Inflammatory macrophage treated with lipopolysaccharide for 1 hour (primary cell): ENCODE measurements at regions not wholly inside any gene's neighbourhood (a gene's known extent, or its start where the extent isn't known, plus 50 kb on each side); places are given as distances from the start of the nearest gene placed in this dataset.
"Not testable (repeated sequence)": the region's sequence is repeated elsewhere in the genome, so short reads cannot be mapped to it uniquely, and the experiment has no call there.

Experiments
- DNase-seq, 2 donors: peaks; one replicate each; pipeline ENCODE4 v3.0.0-alpha.2; 2020 to 2022

DNA sequence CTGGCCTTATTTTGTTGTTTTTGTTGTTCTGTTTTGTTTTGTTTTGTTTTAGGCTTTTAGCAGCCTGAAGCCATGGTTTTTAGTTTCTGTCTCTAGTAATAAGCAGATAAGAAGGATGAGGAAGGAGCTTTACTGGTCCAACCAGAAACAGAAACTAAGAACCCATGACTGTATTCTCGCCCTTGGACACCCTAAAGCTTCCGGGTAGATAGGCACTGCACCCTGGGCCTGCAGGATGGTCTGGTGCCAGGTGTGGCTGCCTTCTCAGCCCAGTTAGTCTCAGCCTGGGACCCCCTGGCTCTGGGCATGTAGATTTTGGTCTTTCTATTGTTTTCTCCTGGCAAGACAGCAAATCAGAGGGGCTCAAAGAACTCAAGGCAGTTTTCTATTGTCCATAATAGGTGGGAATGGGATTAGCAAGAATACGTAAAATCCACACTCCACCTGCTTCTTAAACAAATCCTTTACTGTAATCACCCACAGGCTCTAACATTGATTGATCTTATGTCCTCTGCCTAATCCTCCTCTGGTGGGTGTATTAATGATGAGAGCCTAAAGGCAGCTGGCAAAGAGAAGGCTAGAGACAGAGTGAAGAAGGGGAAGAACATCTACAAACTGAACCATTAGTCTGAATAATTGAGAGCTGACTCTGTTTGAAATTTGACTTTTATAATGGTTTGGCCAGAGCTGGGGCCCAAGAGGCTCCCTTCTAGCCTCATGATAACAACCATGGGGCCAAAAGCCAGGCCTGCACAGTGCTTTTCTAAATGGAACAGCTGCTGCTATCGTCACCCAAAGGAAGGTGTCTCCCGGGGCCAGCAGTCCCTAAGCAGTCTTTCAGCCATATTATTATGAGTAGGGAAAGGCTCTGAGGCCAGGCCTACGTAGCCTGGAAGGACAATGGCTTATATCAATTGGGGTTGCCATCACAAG is 106.8 kb upstream of the ATP1A1 start:
- DNase-seq, result no peak

DNA sequence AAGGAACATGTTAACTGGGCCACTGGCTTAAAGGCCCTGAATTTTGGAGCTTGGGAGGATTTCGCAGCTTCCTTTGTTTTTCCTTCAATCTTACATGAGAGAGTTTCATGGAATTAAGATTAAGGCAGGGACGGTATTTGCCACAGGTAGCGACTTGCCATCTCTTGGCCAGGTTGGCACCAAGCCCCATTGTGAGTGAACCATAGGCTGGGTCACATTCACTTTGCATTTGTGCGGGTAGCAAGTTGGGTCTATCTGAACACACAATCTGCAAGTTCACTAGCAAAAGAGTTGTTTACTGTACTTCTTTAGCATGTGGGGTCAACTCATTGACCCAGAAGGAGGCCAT is 106.2 kb upstream of the ATP1A1 start:
- DNase-seq, result no peak

DNA sequence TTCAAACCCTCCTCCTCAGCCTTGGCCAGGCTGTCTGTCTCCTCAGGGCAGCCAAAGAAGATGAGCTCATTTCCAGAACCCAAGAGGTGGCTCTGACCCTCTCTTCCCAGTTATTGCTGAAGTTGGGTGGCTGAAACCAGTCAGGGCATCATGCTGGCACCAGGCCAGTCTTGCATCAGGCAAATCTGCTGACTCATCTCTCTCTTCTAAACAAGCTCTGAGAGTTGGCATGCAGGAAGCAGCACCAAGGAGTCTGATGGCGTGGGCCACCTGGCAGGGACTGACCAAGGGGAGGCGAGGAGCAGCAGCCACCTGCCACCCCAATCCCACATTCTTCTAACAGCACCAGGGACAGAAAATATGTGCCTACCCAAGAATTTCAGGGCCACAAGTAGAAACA is 104.8 kb upstream of the ATP1A1 start:
- peak; percentile 8 to 35 for DNase-seq

DNA sequence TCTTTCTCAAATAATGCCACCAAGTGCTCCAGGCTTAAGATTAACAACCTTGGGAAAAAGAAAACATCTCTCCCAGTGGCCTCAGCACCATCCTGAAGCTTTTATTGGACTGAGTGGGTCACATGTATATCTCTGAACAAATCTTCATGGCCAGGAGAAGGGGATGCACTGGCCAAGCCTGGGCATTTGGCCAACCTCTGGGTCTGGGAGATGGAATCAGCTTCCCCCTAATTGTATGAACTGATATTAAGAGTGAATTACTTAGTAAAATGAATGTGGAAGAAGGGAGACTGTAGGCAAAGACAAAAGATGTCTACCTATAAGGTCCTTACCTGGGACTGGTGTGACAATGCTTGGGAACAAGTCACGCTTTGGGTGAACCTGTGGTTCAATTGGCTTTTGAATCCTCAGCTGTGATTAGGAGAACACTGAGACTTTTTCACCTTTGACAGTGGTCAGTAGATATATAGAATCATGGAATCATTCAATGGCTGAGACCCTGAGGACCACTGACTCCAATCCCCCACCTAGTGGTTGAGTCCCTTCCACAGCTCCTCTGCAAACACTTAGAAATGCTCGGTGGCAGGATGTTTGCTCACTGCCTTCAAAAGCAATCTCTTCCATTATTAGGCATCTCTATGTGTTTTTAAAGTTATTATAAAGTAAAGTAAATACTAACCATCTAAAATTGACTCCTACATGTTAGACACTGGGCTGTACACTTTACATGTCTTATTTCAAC is 102.6 kb upstream of the ATP1A1 start:
- DNase-seq, result no peak

DNA sequence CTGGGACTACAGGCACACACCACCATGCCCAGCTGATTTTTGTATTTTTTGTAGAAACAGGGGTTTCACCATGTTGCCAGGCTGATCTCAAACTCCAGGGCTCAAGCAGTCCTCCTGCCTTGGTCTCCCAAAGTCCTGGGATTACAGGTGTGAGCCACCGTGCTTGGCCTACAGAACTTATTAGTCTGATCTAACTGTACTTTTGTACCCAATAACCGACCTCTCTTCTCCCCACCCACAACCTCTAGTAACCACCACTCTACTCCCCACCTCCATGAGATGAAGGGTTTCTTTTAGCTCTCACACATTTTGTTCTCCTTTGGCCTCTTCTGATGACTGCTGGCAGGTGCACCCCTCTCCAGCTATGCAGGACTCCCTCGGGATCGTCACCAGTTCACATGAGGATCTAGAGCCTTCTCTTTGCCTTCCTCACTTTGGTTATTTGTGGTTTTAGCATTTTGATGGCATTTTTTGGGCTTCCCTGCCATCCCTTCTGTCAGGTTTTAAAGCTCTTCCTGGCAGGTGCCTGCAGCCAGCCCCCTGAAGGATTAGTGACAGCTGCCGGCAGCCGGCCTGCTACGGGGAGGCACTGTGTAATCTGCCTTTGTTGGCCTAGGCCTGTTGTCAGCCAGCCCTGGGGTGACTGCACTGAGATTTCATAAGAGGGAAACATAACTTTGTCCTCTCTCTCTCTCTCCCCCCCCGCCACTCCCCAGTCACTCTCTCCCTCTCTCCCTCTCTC is 99.8 kb upstream of the ATP1A1 start:
- no peak for DNase-seq

DNA sequence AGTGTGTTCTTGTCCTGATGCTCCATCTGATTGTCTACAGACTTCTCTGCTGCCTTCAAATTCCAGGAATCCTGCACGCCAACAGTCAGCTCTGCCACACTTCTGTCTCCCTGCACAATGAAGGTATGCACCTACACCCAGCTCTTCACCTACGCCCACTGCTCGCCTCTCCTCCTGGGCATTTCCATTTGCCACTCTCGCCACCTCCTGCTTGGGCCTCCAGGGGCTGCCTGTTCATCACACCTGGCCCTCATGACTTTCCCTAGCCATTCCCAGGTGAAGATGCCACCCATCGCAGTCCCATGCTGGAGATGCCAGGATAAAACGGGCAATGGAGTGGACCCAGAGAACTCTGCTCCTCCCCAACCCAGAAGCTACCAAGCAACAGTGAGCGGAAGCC is 96.5 kb upstream of the ATP1A1 start:
- DNase-seq, result no peak

DNA sequence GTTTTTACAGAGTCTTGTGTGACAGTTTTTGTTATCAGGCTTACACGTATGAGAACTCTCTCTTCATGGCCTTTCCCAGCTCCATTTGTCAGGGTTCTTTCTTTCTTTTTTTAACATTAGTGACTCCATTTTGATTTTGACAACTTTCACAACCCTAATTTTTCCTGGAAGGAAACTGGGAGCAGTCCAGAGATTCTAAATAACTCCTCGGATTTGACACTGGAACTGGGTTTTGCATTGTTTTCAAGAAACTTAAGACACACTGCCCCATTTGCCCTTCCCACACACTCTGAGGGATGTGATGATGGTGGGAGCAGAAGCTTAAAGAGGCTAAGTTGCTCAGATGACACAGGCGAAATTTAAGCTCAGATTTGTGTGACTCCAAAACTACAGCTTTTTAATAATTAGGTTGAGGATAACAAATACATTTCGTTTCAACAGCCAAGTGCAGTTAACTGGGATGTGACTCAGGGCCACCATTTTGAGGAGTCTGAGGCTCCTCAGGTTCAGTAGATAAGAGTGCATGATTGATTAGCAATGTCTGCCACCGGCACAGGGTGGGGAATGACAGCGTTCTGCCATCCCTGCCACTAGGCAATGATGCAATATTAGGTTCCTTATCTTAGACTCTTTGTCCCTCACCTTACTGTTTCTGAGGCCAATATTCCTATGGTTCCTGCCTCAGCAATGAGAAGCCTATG is 95.1 kb upstream of the ATP1A1 start:
- no peak for DNase-seq

DNA sequence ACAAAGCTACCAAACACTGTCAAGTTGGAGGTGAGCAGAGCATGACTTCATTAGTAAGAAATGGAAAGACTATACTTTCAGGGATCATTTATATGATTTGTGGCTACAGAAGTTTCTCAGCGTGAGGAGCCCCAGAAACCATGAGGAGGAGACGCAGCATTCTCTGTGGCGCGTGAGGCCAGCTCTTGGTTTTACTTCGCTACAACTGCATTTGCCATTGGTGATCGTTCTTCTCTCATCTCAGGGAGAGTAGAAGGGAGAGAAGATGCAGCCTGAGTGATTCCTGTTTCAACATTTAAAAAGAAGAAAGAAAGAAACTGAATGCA is 94.5 kb upstream of the ATP1A1 start:
- DNase-seq, result no peak

DNA sequence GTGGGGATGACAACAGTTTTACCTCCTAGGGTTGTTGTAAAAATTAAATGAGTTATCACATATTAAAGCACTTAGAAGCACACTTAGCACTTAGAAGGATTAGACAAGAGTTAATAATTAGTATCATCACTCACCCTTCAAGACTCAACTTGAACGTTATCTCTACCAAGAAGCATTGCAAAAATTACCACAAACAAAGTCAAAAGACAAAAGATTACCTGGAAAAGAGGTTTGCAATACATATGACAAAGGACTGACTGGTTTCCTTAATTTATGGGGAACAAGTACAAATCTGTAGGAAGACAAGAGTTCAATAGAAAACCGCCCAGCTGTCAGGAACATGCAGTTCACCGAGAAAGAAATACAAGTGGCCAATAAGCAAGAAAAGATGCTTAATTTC is 93.3 kb upstream of the ATP1A1 start:
- DNase-seq, result no peak

DNA sequence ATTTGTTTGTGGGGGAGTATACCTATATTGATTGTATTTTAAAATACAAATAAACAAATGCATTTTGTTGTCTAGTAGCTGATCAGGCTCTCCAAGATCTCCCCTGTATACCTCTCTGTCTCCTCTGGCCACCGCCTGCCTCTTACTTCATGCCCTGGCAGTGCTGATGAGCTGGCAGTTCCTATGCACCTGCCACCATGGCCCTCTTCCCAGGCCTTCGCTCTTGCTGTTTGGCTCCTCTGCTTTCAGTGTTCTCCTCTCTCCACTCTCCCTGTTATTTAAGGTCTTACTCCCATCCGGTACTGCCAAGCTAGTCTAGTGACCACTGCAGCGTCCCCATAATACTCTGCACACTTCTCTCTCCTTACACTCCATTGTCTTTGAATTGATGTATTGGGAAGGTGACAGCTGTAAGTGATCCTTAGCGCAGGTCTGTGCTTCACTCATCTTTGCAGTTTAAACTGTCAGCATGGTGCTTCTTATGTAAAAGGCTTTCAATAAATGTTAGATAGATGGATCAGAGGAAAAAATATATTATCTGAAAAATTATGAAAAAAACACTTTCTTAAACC is 88.1 kb upstream of the ATP1A1 start:
- DNase-seq, result no peak

DNA sequence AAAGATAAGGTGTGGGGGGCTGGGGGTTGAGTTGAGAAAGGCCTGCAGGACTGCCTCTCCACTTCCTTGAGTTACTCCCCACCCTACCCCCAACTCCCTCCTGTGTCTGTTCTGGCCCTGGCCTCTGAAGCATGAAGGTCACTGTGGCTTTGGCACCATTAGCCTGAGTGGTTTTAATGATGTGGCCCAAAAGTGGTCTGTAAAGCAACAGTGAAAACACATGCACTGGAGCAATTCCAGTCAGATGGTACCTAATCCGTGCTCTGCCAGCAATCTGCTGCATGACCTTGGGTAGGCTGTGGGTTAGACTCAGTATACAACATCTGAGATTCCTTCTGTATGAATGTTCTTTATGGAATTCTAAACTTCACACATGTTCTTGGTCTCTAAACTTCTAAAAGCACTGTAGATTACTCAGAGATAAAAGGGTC is 86.5 kb upstream of the ATP1A1 start:
- DNase-seq, result no peak

DNA sequence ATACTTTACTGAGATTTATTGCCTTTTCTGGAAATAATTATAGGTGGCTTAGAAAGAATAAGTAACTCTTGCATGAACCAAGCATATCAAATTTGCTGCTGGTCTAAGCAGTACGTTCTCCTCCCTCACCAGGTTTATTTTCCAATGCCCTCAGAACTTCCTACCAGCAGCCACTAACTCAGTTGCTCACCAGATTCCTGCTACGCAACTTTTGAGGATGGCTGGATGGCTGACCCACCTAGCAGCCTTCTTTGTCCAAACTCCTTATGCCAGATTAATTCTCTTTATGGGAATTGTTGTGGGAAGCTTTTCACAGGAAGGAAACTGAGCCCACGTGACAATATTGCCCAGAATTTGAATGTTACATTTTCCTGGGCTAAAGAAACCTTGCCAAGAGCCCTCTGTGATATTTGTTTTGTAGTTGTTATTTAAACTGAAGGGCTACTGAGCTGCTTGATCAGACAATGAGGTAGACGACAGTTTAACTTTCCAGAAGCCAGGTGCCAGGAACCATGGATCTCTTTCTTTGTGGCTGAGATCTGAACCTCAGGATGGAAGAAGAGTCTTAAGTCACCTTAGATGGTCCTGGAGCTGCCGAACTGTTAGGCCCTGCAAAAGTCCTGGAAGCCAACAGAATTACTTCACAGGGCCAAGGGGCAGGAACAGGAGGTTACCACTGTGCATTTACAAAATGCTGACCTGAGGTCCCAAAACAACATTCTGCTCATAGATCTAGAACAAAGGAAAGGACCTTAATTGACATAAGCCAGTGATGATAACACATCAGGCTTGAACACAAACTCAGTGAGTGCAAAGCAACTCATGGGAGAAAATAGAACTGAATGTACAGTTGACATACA is 85.5 kb upstream of the ATP1A1 start:
- DNase-seq, result no peak

DNA sequence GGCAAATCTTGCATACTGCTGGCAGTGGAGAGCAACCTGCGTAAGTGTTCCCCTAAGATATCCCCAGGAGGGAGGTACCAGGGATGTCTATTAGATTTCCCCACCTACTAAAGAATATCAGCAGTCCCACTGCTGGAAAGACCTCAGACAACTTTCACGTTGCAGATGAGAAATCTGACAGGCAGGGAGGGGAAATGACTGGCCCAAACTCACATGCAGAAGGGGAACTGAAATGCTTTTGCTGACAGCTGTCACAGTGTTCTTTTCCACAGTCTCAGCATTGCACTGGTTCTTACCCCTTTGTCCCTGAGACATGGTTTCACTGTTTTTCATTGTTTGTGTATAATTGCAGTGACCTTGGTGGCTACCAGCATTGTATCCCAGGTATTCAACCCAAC is 84.8 kb upstream of the ATP1A1 start:
- peak; percentile 12 to 23 for DNase-seq

DNA sequence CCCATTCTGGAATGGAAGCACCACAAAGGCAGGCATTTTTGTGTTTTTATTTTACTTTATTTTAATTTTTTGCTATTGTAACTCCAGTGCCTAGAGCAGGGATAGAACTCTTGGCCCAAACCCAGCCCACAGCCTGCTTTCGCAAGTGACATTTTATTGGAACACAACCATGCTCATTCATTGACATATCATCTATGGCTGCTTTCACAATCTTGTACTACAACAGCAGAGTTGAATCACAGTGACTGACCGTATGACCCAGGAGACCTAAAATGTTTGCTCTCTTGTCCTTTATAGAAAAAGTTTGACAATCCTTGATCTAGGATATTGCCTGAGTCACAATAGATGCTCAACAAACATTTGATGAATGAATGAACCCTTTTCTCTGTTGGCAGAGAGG is 83.9 kb upstream of the ATP1A1 start:
- no peak for DNase-seq

DNA sequence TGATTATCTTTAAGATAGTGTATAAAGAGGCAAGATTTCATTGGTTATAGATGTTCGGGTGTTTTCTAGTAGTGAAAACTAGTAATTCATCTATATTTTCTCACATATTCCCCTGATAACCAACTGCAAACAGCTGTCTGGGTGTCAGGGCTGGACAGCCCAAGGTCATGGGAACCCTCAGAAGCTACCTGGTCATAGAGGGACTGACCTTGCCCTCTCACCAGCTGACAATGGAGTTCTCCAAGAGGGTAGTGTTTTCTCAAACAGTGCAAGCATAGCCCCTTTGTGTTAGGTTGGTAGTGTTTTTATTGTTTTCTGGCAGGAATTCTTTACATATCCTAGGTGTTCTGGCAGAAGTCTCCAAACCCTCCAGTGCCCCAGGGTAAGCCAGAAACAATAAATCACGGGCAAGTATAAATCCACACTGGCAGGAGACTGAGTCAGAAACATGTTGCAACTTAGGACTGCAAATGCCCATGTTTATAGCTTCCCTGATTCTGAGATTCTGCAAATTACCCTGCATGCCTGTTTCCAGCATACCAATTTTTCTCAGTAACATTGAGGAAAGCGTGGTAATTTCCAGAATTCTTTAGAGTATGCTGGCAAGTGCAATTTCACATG is 82.8 kb upstream of the ATP1A1 start:
- DNase-seq, result no peak

DNA sequence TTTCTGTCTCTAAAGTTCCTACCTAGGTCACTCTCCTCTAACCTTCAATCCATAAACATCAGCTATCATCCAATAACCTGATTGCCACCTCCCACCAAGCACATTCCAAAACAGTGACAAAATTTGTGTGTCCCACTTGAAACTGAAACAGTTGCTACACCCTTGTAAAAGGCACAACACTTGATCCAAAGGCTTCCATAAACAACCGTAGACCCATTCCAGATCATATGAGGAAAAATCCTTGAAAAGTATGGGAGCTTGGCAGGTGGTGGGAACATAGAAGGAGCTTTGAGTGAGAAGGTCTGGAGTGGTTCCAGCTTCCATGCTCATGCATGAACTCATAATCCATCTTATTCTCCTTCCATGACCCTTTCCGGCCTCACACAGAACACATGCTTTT is 82.0 kb upstream of the ATP1A1 start:
- no peak for DNase-seq

DNA sequence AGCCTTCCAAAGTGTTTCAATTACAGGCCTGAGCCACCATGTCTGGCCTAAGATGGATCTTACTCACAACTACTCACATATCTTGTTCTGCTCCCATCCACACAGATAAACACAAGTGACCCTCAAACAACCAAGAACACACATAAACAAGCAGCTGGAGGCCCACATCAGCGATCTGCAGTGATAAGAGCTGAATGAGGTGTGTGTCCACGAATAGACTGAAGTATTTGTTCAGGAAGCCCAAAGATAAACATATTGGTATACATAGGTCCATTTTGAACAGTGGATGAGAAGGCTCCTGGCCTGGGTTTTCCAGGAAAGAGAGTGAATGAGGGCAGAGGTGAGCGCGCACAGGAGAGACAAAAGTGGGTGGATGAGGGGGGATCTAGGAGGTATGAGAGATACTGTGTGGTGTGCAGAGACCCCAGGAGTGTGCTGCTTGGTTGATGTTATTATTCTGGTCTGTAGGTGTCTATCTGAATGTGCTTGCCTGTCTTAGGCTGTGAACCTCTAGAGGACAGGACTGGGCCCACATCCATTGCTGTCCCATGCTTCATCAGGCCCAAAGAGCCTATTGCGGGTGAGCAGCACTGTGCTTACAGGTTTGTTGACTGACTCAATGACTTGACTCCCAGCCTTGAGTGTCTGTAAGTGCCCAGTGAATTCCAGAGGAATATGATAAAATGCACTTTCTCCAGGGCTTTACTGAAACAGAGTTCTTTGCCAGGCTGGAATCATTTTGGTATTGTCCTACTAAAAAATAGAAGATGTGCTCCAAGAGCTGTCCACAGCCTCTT is 79.9 kb upstream of the ATP1A1 start:
- DNase-seq, result no peak

DNA sequence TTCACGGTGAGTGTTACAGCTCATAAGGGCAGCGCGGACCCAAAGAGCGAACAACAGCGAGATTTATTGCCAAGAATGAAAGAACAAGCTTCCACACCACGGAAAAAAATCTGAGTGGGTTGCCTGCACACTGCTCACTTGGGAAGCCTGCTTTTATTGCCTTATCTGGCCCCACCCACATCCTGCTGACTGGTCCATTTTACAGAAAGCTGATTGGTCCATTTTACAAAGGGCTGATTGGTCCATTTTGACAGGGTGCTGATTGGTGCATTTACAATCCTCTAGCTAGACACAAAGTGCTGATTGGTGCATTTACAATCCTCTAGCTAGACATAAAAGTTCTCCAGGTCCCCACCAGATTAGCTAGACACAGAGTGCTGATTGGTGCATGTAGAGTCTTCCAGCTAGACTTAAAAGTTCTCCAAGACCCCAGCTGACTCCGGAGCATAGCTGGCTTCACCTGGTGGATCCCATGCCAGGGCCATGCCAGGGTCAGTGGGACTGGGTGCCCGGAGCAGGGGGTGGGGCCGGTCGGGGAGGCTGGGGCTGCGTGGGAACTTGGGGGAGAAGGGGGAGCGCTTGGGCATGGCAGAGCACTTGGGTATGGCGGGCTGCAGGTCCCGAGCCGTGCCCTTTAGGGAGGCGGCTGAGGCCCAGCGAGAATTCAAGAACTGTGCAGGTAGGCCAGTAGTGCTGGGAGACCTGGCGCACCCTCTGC is 75.4 kb upstream of the ATP1A1 start:
- DNase-seq, result no peak

DNA sequence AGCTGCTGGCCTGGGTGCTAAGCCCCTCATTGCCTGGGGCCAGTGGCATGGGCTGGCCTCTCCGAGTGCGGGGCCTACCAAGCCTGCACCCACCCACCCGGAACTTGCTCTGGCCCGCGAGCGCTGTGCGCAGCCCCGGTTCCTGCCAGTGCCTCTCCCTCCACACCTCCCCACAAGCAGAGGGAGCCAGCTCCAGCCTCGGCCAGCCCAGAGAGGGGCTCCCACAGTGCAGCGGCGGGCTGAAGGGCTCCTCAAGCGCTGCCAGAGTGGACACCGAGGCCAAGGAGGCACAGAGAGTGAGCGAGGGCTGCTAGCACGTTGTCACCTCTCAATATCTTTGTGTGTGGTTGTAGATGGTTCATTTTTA is 74.8 kb upstream of the ATP1A1 start:
- not testable (repeated sequence) for DNase-seq

DNA sequence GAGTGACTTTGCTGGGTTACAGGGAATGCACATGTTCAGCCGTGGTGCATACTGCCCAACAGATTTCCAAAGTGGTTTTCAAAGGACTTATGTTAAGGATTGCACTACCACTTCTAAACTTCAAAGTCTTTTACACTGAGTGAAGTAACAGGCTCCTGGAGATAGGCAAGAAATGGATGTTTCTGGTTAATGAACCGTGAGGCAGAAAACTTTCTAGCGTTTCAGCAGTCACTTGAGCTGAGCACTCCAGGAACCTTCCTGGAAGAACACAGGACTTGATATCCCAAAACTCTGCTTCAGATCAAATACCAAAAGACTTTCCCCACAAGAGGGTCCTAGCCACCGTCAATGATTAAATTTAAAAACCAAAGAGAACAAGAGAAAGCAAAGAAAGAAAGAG is 74.3 kb upstream of the ATP1A1 start:
- DNase-seq, result no peak
